Endodermal cell (in vitro differentiated cells): ENCODE measurements at regions not wholly inside any gene's neighbourhood (a gene's known extent, or its start where the extent isn't known, plus 50 kb on each side); places are given as distances from the start of the nearest gene placed in this dataset.

Experiments
- DNase-seq: peaks from one replicate; pipeline ENCODE4 v3.0.0-alpha.2; 2017
- H3K27ac ChIP-seq: 2 replicates; pipeline ENCODE4 v1.5.1; 2013; ENCODE audit warnings: mild to moderate bottlenecking, low read depth, low read length, moderate library complexity
- H3K27me3 ChIP-seq: 2 replicates; pipeline ENCODE4 v1.6.1; 2013; ENCODE audit warnings: mild to moderate bottlenecking, low read length, moderate library complexity; ENCODE audit not compliant: insufficient read depth, control insufficient read depth, poor library complexity, severe bottlenecking
- H3K36me3 ChIP-seq: 2 replicates; pipeline ENCODE4 v1.7.0; 2013; ENCODE audit warnings: mild to moderate bottlenecking, low read length, moderate library complexity; ENCODE audit not compliant: control insufficient read depth, insufficient read depth
- H3K4me1 ChIP-seq: one replicate; pipeline ENCODE4 v1.7.0; 2013; ENCODE audit warnings: low read length; ENCODE audit not compliant: control insufficient read depth, insufficient read depth
- H3K4me3 ChIP-seq: 2 replicates; pipeline ENCODE4 v1.5.1; 2013; ENCODE audit warnings: mild to moderate bottlenecking, low read length, moderate library complexity
- H3K9ac ChIP-seq: 2 replicates; pipeline ENCODE4 v1.6.1; 2013; ENCODE audit warnings: mild to moderate bottlenecking, low read length, moderate library complexity; ENCODE audit not compliant: poor library complexity, severe bottlenecking; ENCODE audit errors: extremely low read depth
- H3K9me3 ChIP-seq: 2 replicates; pipeline ENCODE4 v1.6.1; 2013; ENCODE audit warnings: mild to moderate bottlenecking, low read length, moderate library complexity; ENCODE audit not compliant: control insufficient read depth
- H3K27ac Mint-ChIP-seq: 2 replicates; pipeline ENCODE4 v1.8.0; 2020; ENCODE audit warnings: mixed read lengths
- H3K27me3 Mint-ChIP-seq: 2 replicates; pipeline ENCODE4 v1.8.0; 2021; ENCODE audit warnings: mild to moderate bottlenecking, mixed read lengths; ENCODE audit not compliant: insufficient read depth
- H3K36me3 Mint-ChIP-seq: 2 replicates; pipeline ENCODE4 v1.8.0; 2020; ENCODE audit warnings: low read depth, mixed read lengths
- H3K4me1 Mint-ChIP-seq: 2 replicates; pipeline ENCODE4 v1.8.0; 2020; ENCODE audit warnings: mixed read lengths
- H3K4me3 Mint-ChIP-seq: 2 replicates; pipeline ENCODE4 v1.8.0; 2020; ENCODE audit warnings: mild to moderate bottlenecking, moderate library complexity, mixed read lengths
- H3K9me3 Mint-ChIP-seq: 2 replicates; pipeline ENCODE4 v1.8.0; 2020; ENCODE audit warnings: mild to moderate bottlenecking, mixed read lengths
- CTCF ChIP-seq: fragments of 200-600 bp; sonication (generic); conservative IDR thresholded peaks from 2 replicates; pipeline ENCODE4 v1.5.0; 2021; ENCODE audit warnings: antibody characterized with exemption, mild to moderate bottlenecking
- WGBS, 2 experiments: methylation state at CpG; one replicate each; pipeline versions ENCODE4 v1.1.5 to v1.1.7; 2013; ENCODE audit warnings: missing lambda C conversion rate in 2 of 2, mixed read lengths in 1 of 2; ENCODE audit not compliant: insufficient coverage in 1 of 2, insufficient read length in 1 of 2; 5-methylcytosine and 5-hydroxymethylcytosine counted together

GRCh38 chr13:80572308-80572922 is 231.5 kb upstream of the SPRY2 start:
- H3K4me3 Mint-ChIP-seq = no peak overlapping the region
- Histone ChIP-seq H3K9ac (no peak overlapping the region), H3K4me1 (peaks cover 4% of the 10 kb centered on the region), H3K36me3 (no peaks in the 10 kb centered on the region), H3K27ac (no peak overlapping the region), H3K9me3 (no peaks in the 10 kb centered on the region), H3K27me3 (no peaks in the 10 kb centered on the region), H3K4me3 (no peak overlapping the region)
- H3K27ac Mint-ChIP-seq = no peak overlapping the region
- peaks cover 5% of the 10 kb centered on the region for H3K9me3 Mint-ChIP-seq
- DNase-seq = no peak
- 96 to 100% methylated on average over 2 to 3 of the region's 4 CpGs for WGBS, 2 experiments
- no peak for TF ChIP-seq CTCF
- H3K4me1 Mint-ChIP-seq = peaks cover 14% of the 10 kb centered on the region
- H3K27me3 Mint-ChIP-seq = no peaks in the 10 kb centered on the region
- no peaks in the 10 kb centered on the region for H3K36me3 Mint-ChIP-seq

GRCh38 chr13:80571346-80572307 is 230.7 kb upstream of the SPRY2 start:
- H3K4me1 ChIP-seq = peaks cover 4% of the 10 kb centered on the region
- Mint-ChIP-seq H3K4me3 (no peak overlapping the region), H3K27me3 (no peaks in the 10 kb centered on the region), H3K36me3 (no peaks in the 10 kb centered on the region), H3K4me1 (peaks cover 13% of the 10 kb centered on the region), H3K27ac (no peak overlapping the region), H3K9me3 (no peaks in the 10 kb centered on the region)
- H3K9me3 ChIP-seq = no peaks in the 10 kb centered on the region
- no peaks in the 10 kb centered on the region for H3K27me3 ChIP-seq
- no peaks in the 10 kb centered on the region for H3K36me3 ChIP-seq
- DNase-seq = no peak
- WGBS, 2 experiments = 93 to 100% methylated on average over 2 to 4 of the region's 4 CpGs
- no peak overlapping the region for H3K27ac ChIP-seq
- H3K4me3 ChIP-seq = no peak overlapping the region
- TF ChIP-seq CTCF = no peak
- no peak overlapping the region for H3K9ac ChIP-seq

- TF ChIP-seq CTCF = no peak
- Mint-ChIP-seq H3K36me3 (no peaks in the 10 kb centered on the region), H3K4me1 (no peaks in the 10 kb centered on the region), H3K9me3 (peaks cover 3% of the 10 kb centered on the region), H3K27me3 (no peaks in the 10 kb centered on the region), H3K4me3 (no peak overlapping the region), H3K27ac (no peak overlapping the region)
- no peaks in the 10 kb centered on the region for H3K36me3 ChIP-seq
- no peak overlapping the region for H3K27ac ChIP-seq
- H3K4me3 ChIP-seq = no peak overlapping the region
- H3K4me1 ChIP-seq = no peaks in the 10 kb centered on the region
- no peaks in the 10 kb centered on the region for H3K9me3 ChIP-seq
- WGBS, 2 experiments = 84 to 86% methylated on average over 4 of the region's 4 CpGs
- no peaks in the 10 kb centered on the region for H3K27me3 ChIP-seq
- H3K9ac ChIP-seq = no peak overlapping the region
- no peak for DNase-seq
Observed at GRCh38 chr13:80563439-80563838, 222.5 kb upstream of the SPRY2 start.
